NCI-H1417 (cell line): ENCODE measurements at regions not wholly inside any gene's neighbourhood (a gene's known extent, or its start where the extent isn't known, plus 50 kb on each side); places are given as distances from the start of the nearest gene placed in this dataset.
"Not testable (repeated sequence)": the region's sequence is repeated elsewhere in the genome, so short reads cannot be mapped to it uniquely, and the experiment has no call there.

ENCODE experiments used
- DNase-seq, 3 experiments: peaks; one replicate each; lab custom pipeline; 2025; lab: John Stamatoyannopoulos, UW

GRCh38 chr12:58009405-58010195 is 68.2 kb downstream of the ATP23 start:
- no peak for DNase-seq

- DNase-seq = no peak
These were observed 70.3 kb downstream of the ATP23 start for GRCh38 chr12:58011676-58012075.

GRCh38 chr12:58022379-58023020 is 81.1 kb downstream of the ATP23 start:
- not testable (repeated sequence) for DNase-seq

GRCh38 chr12:58025431-58025830 is 84.1 kb downstream of the ATP23 start:
- DNase-seq = no peak

- no peak for DNase-seq
These were observed 85.1 kb downstream of the ATP23 start for GRCh38 chr12:58026426-58026825.

GRCh38 chr12:58026897-58027891 is 85.8 kb downstream of the ATP23 start:
- no peak for DNase-seq

GRCh38 chr12:58028294-58028693 is 86.9 kb downstream of the ATP23 start:
- peak in 1 of 3 experiments; percentile 11 for DNase-seq

- DNase-seq = no peak
These were observed 87.9 kb downstream of the ATP23 start for GRCh38 chr12:58029260-58029659.

- no peak for DNase-seq
These were observed 89.4 kb downstream of the ATP23 start for GRCh38 chr12:58030566-58031279.

- DNase-seq = no peak
These were observed 90.8 kb downstream of the ATP23 start for GRCh38 chr12:58032156-58032555.

- no peak for DNase-seq
These were observed 92.5 kb downstream of the ATP23 start for GRCh38 chr12:58033831-58034230.

- peak in 2 of 3 experiments; percentile 15 to 56 for DNase-seq
These were observed 92.9 kb downstream of the ATP23 start for GRCh38 chr12:58034311-58034710.

GRCh38 chr12:58034712-58035111 is 93.3 kb downstream of the ATP23 start:
- no peak for DNase-seq

GRCh38 chr12:58041441-58041840 is 100.1 kb downstream of the ATP23 start:
- DNase-seq = no peak

GRCh38 chr12:58044966-58045365 is 103.6 kb downstream of the ATP23 start:
- no peak for DNase-seq

- no peak for DNase-seq
These were observed 104.9 kb downstream of the ATP23 start for GRCh38 chr12:58046271-58046670.

GRCh38 chr12:58051378-58051777 is 110.0 kb downstream of the ATP23 start:
- no peak for DNase-seq

- DNase-seq = no peak
These were observed 123.3 kb downstream of the ATP23 start for GRCh38 chr12:58064666-58065065.

GRCh38 chr12:58066296-58066695 is 124.9 kb downstream of the ATP23 start:
- DNase-seq = peak in 1 of 3 experiments; percentile 27

GRCh38 chr12:58067610-58068387 is 126.4 kb downstream of the ATP23 start:
- no peak for DNase-seq

GRCh38 chr12:58068706-58069105 is 127.3 kb downstream of the ATP23 start:
- DNase-seq = no peak
